GM12878 (cell line): ENCODE measurements at regions not wholly inside any gene's neighbourhood (a gene's known extent, or its start where the extent isn't known, plus 50 kb on each side); places are given as distances from the start of the nearest gene placed in this dataset.

Experiments
- ATAC-seq: fragments of 200-7000 bp; cut with Tn5 transposase; 3 replicates; pipeline ENCODE4 v1.9.1; 2020; ENCODE audit warnings: mild to moderate bottlenecking, moderate library complexity
- BruUV-seq: library from RNA; stranded (reverse); fragments of 400-500 nt; replicated peaks from 2 replicates; lab custom pipeline; 2021; lab: Mats Ljungman, UMichigan
- CTCF ChIA-PET: fragments of 300-600 bp; sonication (Branson Sonifier 250); formaldehyde crosslinking; extraction: SDS; loops from one replicate; lab custom pipeline; 2021; ENCODE audit warnings: inconsistent platforms; lab: Yijun Ruan, JAX
- POLR2A ChIA-PET: fragments of 350-600 bp; formaldehyde crosslinking; extraction: SDS; loops from one replicate; lab custom pipeline; 2021; ENCODE audit warnings: inconsistent platforms; lab: Charles Lee
- RAD21 ChIA-PET: fragments of 300-600 bp; sonication (Branson Sonifier 250); formaldehyde crosslinking; loops from one replicate; lab custom pipeline; 2023; ENCODE audit warnings: antibody characterized with exemption; ENCODE audit not compliant: unreplicated experiment; lab: Charles Lee
- SMC1A ChIA-PET: fragments of 300-600 bp; sonication (Branson Sonifier 250); formaldehyde crosslinking; loops from one replicate; lab custom pipeline; 2023; ENCODE audit not compliant: unreplicated experiment, uncharacterized antibody; lab: Charles Lee
- DNase-seq: peaks from one replicate; pipeline ENCODE4 v3.0.0-alpha.2; 2011; ENCODE audit warnings: low read depth, low spot score
- FAIRE-seq: peaks from 3 replicates; lab custom pipeline; 2011; peaks lifted over from hg19 to GRCh38; lab: Jason Lieb, UNC
- H2AFZ ChIP-seq: 2 replicates; pipeline ENCODE4 v1.6.0; 2011; ENCODE audit warnings: low read depth, low read length, control low read depth; ENCODE audit not compliant: control insufficient read depth
- H3K27ac ChIP-seq: 2 replicates; pipeline ENCODE4 v1.5.1; 2011; ENCODE audit warnings: control low read depth; ENCODE audit not compliant: control insufficient read depth, insufficient read depth
- H3K27me3 ChIP-seq, 2 experiments: replicated peaks in 1 of 2; 2 replicates each; pipeline versions ENCODE4 v1.6.0 to v1.6.1; 2011; ENCODE audit warnings: low read length in 1 of 2; ENCODE audit not compliant: control insufficient read depth in 2 of 2, insufficient read depth in 2 of 2
- H3K36me3 ChIP-seq, 2 experiments: 2 replicates each; pipeline ENCODE4 v1.5.1; 2011; ENCODE audit warnings: low read length in 1 of 2; ENCODE audit not compliant: control insufficient read depth in 2 of 2, insufficient read depth in 2 of 2
- H3K4me1 ChIP-seq: 2 replicates; pipeline ENCODE4 v1.6.1; 2011; ENCODE audit warnings: mild to moderate bottlenecking, low read length, moderate library complexity, mixed read lengths; ENCODE audit not compliant: control insufficient read depth, insufficient read depth
- H3K4me2 ChIP-seq: 2 replicates; pipeline ENCODE4 v1.6.0; 2011; ENCODE audit warnings: control low read depth; ENCODE audit not compliant: control insufficient read depth, insufficient read depth
- H3K4me3 ChIP-seq: fragments of 200-600 bp; sonication (generic); 2 replicates; pipeline ENCODE4 v1.5.1; 2016
- H3K79me2 ChIP-seq: 2 replicates; pipeline ENCODE4 v1.6.0; 2011; ENCODE audit warnings: low read length; ENCODE audit not compliant: control insufficient read depth, insufficient read depth
- H3K9ac ChIP-seq: 2 replicates; pipeline ENCODE4 v1.8.0; 2011; ENCODE audit warnings: low read length, control low read depth, mixed read lengths; ENCODE audit not compliant: control insufficient read depth, insufficient read depth
- H3K9me3 ChIP-seq: replicated peaks from 3 replicates; pipeline ENCODE4 v1.5.1; 2011; ENCODE audit warnings: mild to moderate bottlenecking, low read length; ENCODE audit not compliant: control insufficient read depth, insufficient read depth
- H4K20me1 ChIP-seq: 2 replicates; pipeline ENCODE4 v1.6.0; 2011; ENCODE audit not compliant: control insufficient read depth, insufficient read depth
- CBX5 ChIP-seq: sonication (generic); IDR thresholded peaks from 2 replicates; pipeline ENCODE4 v1.6.1; 2016; ENCODE audit warnings: low read depth, moderate library complexity, mild to moderate bottlenecking, inconsistent platforms
- CHD2 ChIP-seq: IDR thresholded peaks from 2 replicates; pipeline ENCODE4 v1.6.1; 2011; ENCODE audit warnings: low read depth, low read length, improper control_type of control experiment, borderline replicate concordance
- EP300 ChIP-seq, 2 experiments: fragments of 150-350 bp in 1 of 2; IDR thresholded peaks; 2 replicates each; pipeline ENCODE4 v1.6.1; 2011 to 2012; ENCODE audit warnings: low read depth in 2 of 2, low read length in 2 of 2, borderline replicate concordance in 1 of 2, improper control_type of control experiment in 1 of 2, inconsistent platforms in 1 of 2; ENCODE audit not compliant: control insufficient read depth in 1 of 2
- FOXK2 ChIP-seq: fragments of 450-650 bp; IDR thresholded peaks from 2 replicates; pipeline ENCODE4 v1.6.1; 2017; ENCODE audit warnings: mild to moderate bottlenecking, moderate library complexity
- IKZF1 ChIP-seq: fragments of 450-650 bp; conservative IDR thresholded peaks from 2 replicates; pipeline ENCODE4 v1.6.1; 2017; ENCODE audit warnings: antibody characterized with exemption, mild to moderate bottlenecking
- MTA3 ChIP-seq: IDR thresholded peaks from 2 replicates; pipeline ENCODE4 v1.6.1; 2012; ENCODE audit warnings: low read length, inconsistent platforms, borderline replicate concordance
- NFYB ChIP-seq: IDR thresholded peaks from 2 replicates; pipeline ENCODE4 v1.6.1; 2011; ENCODE audit warnings: low read depth, mild to moderate bottlenecking, low read length, improper control_type of control experiment, moderate library complexity; ENCODE audit not compliant: insufficient read depth
- RB1 ChIP-seq: fragments of 450-650 bp; formaldehyde crosslinking; IDR thresholded peaks from 2 replicates; pipeline ENCODE4 v1.6.1; 2017; ENCODE audit warnings: mild to moderate bottlenecking, borderline replicate concordance
- SIX5 ChIP-seq: IDR thresholded peaks from 2 replicates; pipeline ENCODE4 v1.6.1; 2011; ENCODE audit warnings: mild to moderate bottlenecking, low read depth, low read length, moderate library complexity; ENCODE audit not compliant: severe bottlenecking
- SRF ChIP-seq, 2 experiments: IDR thresholded peaks; 2 replicates each; pipeline ENCODE4 v1.6.1; 2011; ENCODE audit warnings: low read depth in 2 of 2, low read length in 2 of 2, mild to moderate bottlenecking in 1 of 2, moderate library complexity in 1 of 2
- STAT3 ChIP-seq: IDR thresholded peaks from 2 replicates; pipeline ENCODE4 v1.6.1; 2011; ENCODE audit warnings: low read depth, low read length, improper control_type of control experiment
- TBL1XR1 ChIP-seq: IDR thresholded peaks from 2 replicates; pipeline ENCODE4 v1.6.1; 2012; ENCODE audit warnings: low read depth, low read length, improper control_type of control experiment
- YY1 ChIP-seq: IDR thresholded peaks from 2 replicates; pipeline ENCODE4 v1.6.1; 2011; ENCODE audit warnings: low read depth, mild to moderate bottlenecking, low read length
- ZBTB40 ChIP-seq: fragments of 450-650 bp; IDR thresholded peaks from 2 replicates; pipeline ENCODE4 v1.6.1; 2016; ENCODE audit warnings: mild to moderate bottlenecking, moderate library complexity, borderline replicate concordance
- WGBS: methylation state at CpG from one replicate; pipeline ENCODE4 v1.1.6; 2016; ENCODE audit warnings: low lambda C conversion rate; ENCODE audit not compliant: insufficient replicate concordance, insufficient coverage; ENCODE audit errors: missing lambda C conversion rate; 5-methylcytosine and 5-hydroxymethylcytosine counted together
- in situ Hi-C: fragments of 300-500 bp; cut with MboI; formaldehyde crosslinking; loops from 9 replicates; pipeline ENCODE4 v1.14.3; 2018; ENCODE audit warnings: mixed read lengths
- intact Hi-C: fragments of 100-400 bp; cut with micrococcal nuclease; formaldehyde crosslinking; loops from one replicate; pipeline ENCODE4 v1.14.2; 2022; ENCODE audit not compliant: unreplicated experiment

GRCh38 chr5:56465769-56466135 is 232.6 kb upstream of the ANKRD55 start:
- Histone ChIP-seq H3K9me3 (no peaks in the 10 kb centered on the region), H3K4me2 (no peak overlapping the region), H4K20me1 (no peaks in the 10 kb centered on the region), H3K27me3 (0 out of 4 replicates have a peak, but pooled peaks cover 0 to 3% of the 10 kb centered on the region in 2 experiments), H3K79me2 (no peaks in the 10 kb centered on the region), H3K9ac (no peak overlapping the region), H3K4me1 (no peaks in the 10 kb centered on the region), H3K27ac (no peak overlapping the region), H3K4me3 (no peak overlapping the region), H3K36me3 (no peaks in the 10 kb centered on the region), H2AFZ (no peak overlapping the region)
- ChIA-PET SMC1A (no interaction called here), CTCF (no interaction called here), RAD21 (no interaction called here), POLR2A (no interaction called here)
- in situ Hi-C loops (no loop called here), intact Hi-C loops (no loop called here)
- no peak for TF ChIP-seq FOXK2
- no peak for TF ChIP-seq ZBTB40
- TF ChIP-seq CBX5, result no peak
- no peak for TF ChIP-seq SIX5
- no peak for TF ChIP-seq CHD2
- no peak for TF ChIP-seq TBL1XR1
- TF ChIP-seq IKZF1, result no peak
- TF ChIP-seq RB1, result no peak
- TF ChIP-seq EP300 (IDR thresholded peaks at IDR 0.05; ENCODE audit: borderline replicate concordance in 1 of 2, control insufficient read depth in 1 of 2, low read depth in 2 of 2, low read length in 2 of 2), result no peak
- no peak for TF ChIP-seq STAT3
- no peak for TF ChIP-seq MTA3
- TF ChIP-seq SRF (IDR thresholded peaks at IDR 0.05; ENCODE audit: low read depth in 2 of 2, low read length in 2 of 2), result no peak
- no peak for TF ChIP-seq YY1
- TF ChIP-seq NFYB, result no peak
- no peak for FAIRE-seq
- 61% methylated on average over 2 of the region's 2 CpGs for WGBS
- ATAC-seq, result no peak
- DNase-seq, result no peak
- no TSS peak for BruUV-seq
